SU-DHL-6 (cell line): ENCODE measurements at regions not wholly inside any gene's neighbourhood (a gene's known extent, or its start where the extent isn't known, plus 50 kb on each side); places are given as distances from the start of the nearest gene placed in this dataset.

Experiments used
- H2AFZ ChIP-seq: fragments of 200-600 bp; sonication (generic); 2 replicates; pipeline ENCODE4 v1.6.1; 2014; ENCODE audit warnings: low read depth, mild to moderate bottlenecking, moderate library complexity, mixed read lengths, antibody characterized with exemption, low read length; ENCODE audit not compliant: severe bottlenecking
- H3F3A ChIP-seq: fragments of 200-600 bp; shearing (Covaris generic); 2 replicates; pipeline ENCODE4 v1.6.0; 2016; ENCODE audit warnings: antibody characterized with exemption, mild to moderate bottlenecking; ENCODE audit not compliant: insufficient read depth
- H3K27ac ChIP-seq: fragments of 200-600 bp; sonication (generic); 2 replicates; pipeline ENCODE4 v1.5.1; 2016; ENCODE audit warnings: low read depth, mild to moderate bottlenecking, low read length, moderate library complexity, mixed read lengths
- H3K27me3 ChIP-seq: fragments of 200-600 bp; sonication (generic), shearing (Covaris generic); 2 replicates; pipeline ENCODE4 v1.6.0; 2014; ENCODE audit warnings: mild to moderate bottlenecking, low read length
- H3K36me3 ChIP-seq: fragments of 200-600 bp; sonication (generic); 2 replicates; pipeline ENCODE4 v1.6.1; 2014; ENCODE audit warnings: mild to moderate bottlenecking, low read length, mixed read lengths
- H3K4me2 ChIP-seq: fragments of 300-600, 200-600 bp; shearing (Covaris generic), sonication (generic); 2 replicates; pipeline ENCODE4 v1.6.0; 2014; ENCODE audit warnings: low read length, low read depth, mild to moderate bottlenecking; ENCODE audit not compliant: poor library complexity, severe bottlenecking
- H3K4me3 ChIP-seq: fragments of 200-600 bp; sonication (generic); 2 replicates; pipeline ENCODE4 v1.5.1; 2014; ENCODE audit warnings: antibody characterized with exemption, low read length, mild to moderate bottlenecking, mixed read lengths; ENCODE audit not compliant: insufficient read depth, poor library complexity, severe bottlenecking
- H3K79me2 ChIP-seq: fragments of 200-600 bp; sonication (generic); 2 replicates; pipeline ENCODE4 v1.6.1; 2014; ENCODE audit warnings: mild to moderate bottlenecking, low read length, moderate library complexity; ENCODE audit not compliant: insufficient read depth
- H3K9ac ChIP-seq: fragments of 200-600 bp; sonication (generic); 2 replicates; pipeline ENCODE4 v1.7.0; 2014; ENCODE audit warnings: mild to moderate bottlenecking, low read length
- H3K9me2 ChIP-seq: fragments of 200-600 bp; sonication (generic); replicated peaks from 2 replicates; pipeline ENCODE4 v1.6.1; 2014; ENCODE audit warnings: low read length; ENCODE audit not compliant: insufficient read depth
- H3K9me3 ChIP-seq: fragments of 200-600 bp; sonication (generic); 2 replicates; pipeline ENCODE4 v1.6.1; 2014; ENCODE audit warnings: low read length, mixed read lengths; ENCODE audit not compliant: insufficient read depth
- H4K20me1 ChIP-seq: fragments of 200-600 bp; sonication (generic); 2 replicates; pipeline ENCODE4 v1.6.1; 2014; ENCODE audit warnings: low read depth, mild to moderate bottlenecking, antibody characterized with exemption, low read length, moderate library complexity, mixed read lengths
- CTCF ChIP-seq: fragments of 200-600 bp; sonication (generic); IDR thresholded peaks from one replicate; pipeline ENCODE4 v1.5.1; 2017; ENCODE audit warnings: antibody characterized with exemption, mild to moderate bottlenecking, low read length, moderate library complexity; ENCODE audit not compliant: insufficient read depth, poor library complexity, severe bottlenecking
- EZH2phosphoT487 ChIP-seq: fragments of 200-600 bp; sonication (generic), shearing (Covaris generic); conservative IDR thresholded peaks from 2 replicates; pipeline ENCODE4 v1.6.1; 2018; ENCODE audit warnings: mild to moderate bottlenecking, antibody characterized with exemption, low read length, moderate library complexity, mixed read lengths

- H3K9me2 ChIP-seq, result no peaks in the 10 kb centered on the region
- no peaks in the 10 kb centered on the region for H3F3A ChIP-seq
- no peak overlapping the region for H3K9ac ChIP-seq
- H3K27me3 ChIP-seq, result no peaks in the 10 kb centered on the region
- H4K20me1 ChIP-seq, result no peaks in the 10 kb centered on the region
- H2AFZ ChIP-seq, result no peak overlapping the region
- no peak overlapping the region for H3K4me3 ChIP-seq
- H3K27ac ChIP-seq, result no peak overlapping the region
- H3K9me3 ChIP-seq, result no peaks in the 10 kb centered on the region
- TF ChIP-seq EZH2phosphoT487 (no peak), CTCF (no peak)
- H3K4me2 ChIP-seq, result no peak overlapping the region
- no peaks in the 10 kb centered on the region for H3K79me2 ChIP-seq
- no peaks in the 10 kb centered on the region for H3K36me3 ChIP-seq
Measured at GRCh38 chr21:14874379-14874778, 190.4 kb downstream of the NRIP1 start.

GRCh38 chr21:14871861-14872260 is 192.9 kb downstream of the NRIP1 start:
- H3K4me2 ChIP-seq, result no peak overlapping the region
- H3K27ac ChIP-seq, result no peak overlapping the region
- H3K27me3 ChIP-seq, result no peaks in the 10 kb centered on the region
- no peak overlapping the region for H3K4me3 ChIP-seq
- H3K9me3 ChIP-seq, result no peaks in the 10 kb centered on the region
- no peaks in the 10 kb centered on the region for H3K36me3 ChIP-seq
- H2AFZ ChIP-seq, result no peak overlapping the region
- no peaks in the 10 kb centered on the region for H3K9me2 ChIP-seq
- TF ChIP-seq CTCF, result no peak
- no peak for TF ChIP-seq EZH2phosphoT487
- no peaks in the 10 kb centered on the region for H3K79me2 ChIP-seq
- H3K9ac ChIP-seq, result no peak overlapping the region
- H4K20me1 ChIP-seq, result no peaks in the 10 kb centered on the region
- H3F3A ChIP-seq, result no peaks in the 10 kb centered on the region

GRCh38 chr21:14870853-14871149 is 194.0 kb downstream of the NRIP1 start:
- Histone ChIP-seq H3K27me3 (no peaks in the 10 kb centered on the region), H3K4me2 (peak overlapping the region; percentile 4), H3K4me3 (no peak overlapping the region), H3K9me3 (no peaks in the 10 kb centered on the region), H3F3A (no peaks in the 10 kb centered on the region), H3K9ac (no peak overlapping the region), H3K27ac (no peak overlapping the region), H3K9me2 (no peaks in the 10 kb centered on the region), H4K20me1 (no peaks in the 10 kb centered on the region), H3K36me3 (no peaks in the 10 kb centered on the region), H3K79me2 (no peaks in the 10 kb centered on the region), H2AFZ (no peak overlapping the region)
- TF ChIP-seq CTCF, result no peak
- no peak for TF ChIP-seq EZH2phosphoT487
